ENCODE measurements at regions not wholly inside any gene's neighbourhood (a gene's known extent, or its start where the extent isn't known, plus 50 kb on each side); places are given as distances from the start of the nearest gene placed in this dataset.
"Not testable (repeated sequence)": the region's sequence is repeated elsewhere in the genome, so short reads cannot be mapped to it uniquely, and the experiment has no call there.

DNA sequence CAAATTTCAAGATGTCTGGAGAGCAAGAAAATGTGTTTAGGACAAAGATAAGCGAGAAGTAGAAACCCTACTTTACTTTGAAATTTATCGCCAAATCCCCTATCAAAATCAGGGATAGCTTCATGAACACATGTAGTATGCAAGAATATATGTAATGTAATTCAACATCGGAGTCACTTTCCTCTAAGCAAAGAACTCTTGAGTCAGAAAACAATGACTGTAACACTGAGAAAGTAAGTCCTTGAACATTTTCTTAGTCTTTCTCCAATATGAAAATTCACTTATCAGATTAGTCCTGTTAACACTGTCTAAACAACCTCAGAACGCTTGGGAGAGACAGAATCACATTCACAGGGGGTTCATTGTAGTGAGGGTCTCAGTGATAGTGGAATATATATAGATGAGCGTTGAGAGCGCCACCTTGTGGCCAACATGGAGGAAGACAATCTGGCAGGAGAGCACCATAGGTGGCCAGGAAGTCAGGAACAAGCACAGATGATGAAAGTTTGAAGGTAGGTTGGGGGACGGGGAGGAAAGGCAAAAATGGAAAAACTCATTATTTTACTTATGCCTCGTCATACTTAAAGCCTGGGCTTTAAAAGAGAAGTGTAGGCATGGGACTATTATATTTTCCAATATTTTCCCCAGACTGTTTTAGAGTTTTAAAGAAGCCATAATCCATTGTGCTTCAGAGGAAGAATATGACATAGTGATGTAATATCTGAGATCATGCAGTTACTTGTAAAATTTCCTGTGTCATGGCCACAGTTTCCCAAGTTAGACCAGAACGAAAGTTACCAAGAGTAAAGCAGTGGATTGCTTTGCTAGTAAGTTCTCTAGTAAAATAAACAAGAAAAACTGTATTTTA is 115.5 kb upstream of the GNAI1 start:
- peak; percentile 1 for DNase-seq (ENCODE audit: low read depth)

DNA sequence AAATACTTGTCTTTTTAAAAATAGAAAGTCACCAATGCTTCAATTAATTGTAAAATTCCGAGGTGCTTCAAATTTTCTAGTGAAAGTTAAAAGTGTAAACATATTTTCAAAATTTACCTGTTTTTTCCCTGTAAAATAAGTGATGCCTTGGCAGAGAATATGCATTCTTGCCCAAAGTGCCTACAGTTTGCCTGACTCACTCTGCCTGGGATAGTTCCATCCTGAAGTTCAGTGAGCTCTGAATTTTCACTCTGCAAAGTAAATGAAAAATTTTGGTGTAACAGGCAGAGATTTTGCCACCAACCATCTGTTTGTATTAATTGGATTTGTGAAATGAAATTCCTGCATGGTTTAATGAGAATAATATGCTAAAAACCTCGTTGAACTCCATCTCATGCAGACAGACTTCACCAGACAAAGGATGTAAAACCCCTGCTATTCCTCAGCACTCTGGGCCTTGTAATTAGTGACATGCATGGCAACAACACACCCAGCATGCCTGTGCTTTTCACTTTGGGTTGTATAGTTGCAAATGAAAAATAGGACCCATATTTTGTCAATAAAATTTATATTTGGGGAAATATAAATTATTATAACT is 117.4 kb upstream of the GNAI1 start:
- no peak for DNase-seq (ENCODE audit: low read depth)

DNA sequence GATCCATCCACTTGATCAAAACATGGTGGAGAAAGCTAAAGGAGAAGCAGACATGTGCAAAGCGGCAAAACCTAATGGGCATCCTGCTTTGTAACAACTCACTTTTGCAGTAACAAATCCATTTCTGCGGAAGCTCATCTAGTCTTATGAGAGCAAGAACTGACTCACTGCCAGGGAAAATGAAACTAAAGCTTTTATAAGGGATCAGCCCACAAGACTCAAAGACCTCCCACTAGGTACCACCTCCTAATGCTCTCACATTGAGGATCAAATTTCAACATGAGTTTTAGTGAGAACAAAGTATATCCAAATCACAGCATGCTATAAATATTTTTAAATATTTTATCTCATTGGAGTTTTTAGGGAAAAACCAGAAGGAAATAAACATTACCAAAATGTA is 120.1 kb upstream of the GNAI1 start:
- DNase-seq (ENCODE audit: low read depth): no peak

DNA sequence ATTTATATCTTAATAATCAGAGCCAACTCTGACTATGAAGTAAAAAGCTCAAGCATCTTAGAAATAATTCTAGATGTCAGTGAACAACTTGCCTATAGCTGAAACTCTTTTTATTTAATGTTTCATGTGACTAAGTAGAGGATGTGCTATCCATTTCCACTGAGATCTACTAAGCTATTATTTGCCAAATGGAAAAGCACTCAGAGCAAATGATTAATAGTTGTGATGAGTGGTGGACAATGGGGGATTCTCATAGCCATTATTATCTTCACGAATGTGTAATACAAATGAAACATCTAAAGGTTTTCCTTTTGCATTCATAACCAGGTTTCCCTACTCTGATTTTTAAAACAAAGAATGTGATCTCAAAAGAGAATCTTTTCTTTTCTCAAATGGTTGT is 126.6 kb upstream of the GNAI1 start:
- no peak for DNase-seq (ENCODE audit: low read depth)

DNA sequence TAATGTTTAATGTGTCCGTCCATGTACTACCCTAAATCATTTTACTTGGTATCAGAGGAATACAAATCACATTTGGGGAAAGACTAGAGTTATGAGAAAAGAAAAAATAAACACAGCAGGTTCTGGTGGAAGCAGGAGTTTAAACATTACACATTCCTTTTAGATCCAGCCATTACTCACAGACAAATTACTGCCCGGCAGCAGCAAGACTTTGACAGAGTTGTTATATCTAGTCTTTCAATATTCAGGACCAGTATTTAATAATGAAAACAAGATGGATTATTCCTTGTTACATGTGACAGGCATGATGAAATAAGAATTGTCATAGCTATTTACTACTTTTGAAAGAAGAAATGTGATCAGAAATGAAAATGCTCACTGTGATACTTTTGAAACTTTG is 131.8 kb upstream of the GNAI1 start:
- no peak for DNase-seq (ENCODE audit: low read depth)

DNA sequence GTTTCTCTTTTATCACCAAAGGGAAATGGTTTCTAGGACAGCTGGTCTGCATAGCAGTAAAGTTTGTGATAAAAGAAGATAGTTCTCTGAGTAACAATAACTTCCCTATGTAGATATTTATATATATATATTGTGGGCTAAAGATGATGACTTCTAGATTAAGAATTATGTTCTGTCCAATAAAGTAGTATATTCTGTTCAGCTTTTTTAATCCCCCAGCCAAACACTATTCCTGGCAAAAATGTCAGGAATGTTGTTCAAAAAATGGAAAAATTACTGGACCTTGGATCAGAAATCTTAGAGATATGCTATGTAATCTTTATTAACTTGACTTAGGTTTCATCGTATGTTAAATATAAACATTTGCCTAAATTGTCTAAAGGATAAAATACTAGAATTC is 136.3 kb upstream of the GNAI1 start:
- DNase-seq (ENCODE audit: low read depth): no peak

DNA sequence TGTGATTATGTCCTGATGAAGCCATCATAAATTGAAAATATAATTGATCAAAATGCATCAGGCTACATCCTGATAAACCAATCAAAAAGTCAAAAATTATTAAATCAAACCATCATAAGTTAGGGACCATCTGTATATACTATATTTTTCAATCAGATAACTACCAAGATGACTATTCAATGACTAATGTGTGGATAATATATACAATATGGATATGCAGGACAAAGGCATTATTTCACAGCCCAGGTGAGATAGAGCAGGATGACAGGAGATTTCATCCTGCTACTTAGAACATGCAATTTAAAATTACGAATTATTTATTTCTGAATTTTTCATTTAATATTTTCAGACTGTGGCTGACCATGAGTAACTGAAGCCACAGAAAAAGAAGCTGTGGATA is 137.3 kb upstream of the GNAI1 start:
- DNase-seq (ENCODE audit: low read depth): no peak

DNA sequence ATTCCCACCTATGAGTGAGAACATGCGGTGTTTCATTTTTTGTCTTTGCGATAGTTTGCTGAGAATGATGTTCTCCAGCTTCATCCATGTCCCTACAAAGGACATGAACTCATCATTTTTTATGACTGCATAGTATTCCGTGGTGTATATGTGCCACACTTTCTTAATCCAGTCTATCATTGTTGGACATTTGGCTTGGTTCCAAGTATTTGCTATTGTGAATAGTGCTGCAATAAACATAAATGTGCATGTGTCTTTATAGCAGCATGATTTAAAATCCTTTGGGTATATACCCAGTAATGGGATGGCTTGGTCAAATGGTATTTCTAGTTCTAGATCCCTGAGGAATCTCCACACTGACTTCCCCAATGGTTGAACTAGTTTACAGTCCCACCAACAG is 138.9 kb upstream of the GNAI1 start:
- DNase-seq (ENCODE audit: low read depth): not testable (repeated sequence)

DNA sequence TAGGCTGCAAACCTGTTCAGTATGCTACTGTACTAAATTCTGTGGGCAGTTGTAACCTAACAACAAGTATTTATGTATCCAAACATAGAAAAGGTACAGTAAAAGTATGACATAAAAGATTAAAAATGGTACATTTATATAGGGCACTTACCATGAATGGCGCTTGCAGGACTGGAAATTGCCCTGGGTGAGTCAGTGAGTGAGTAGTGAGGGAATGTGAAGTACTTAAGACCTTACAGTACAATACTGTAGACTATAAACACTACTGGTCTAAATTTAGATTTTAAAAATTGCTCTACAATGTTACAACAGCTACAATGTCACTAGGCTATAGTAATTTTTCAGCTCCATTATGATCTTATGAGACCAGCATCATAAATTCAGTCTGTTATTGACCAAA is 146.0 kb upstream of the GNAI1 start:
- DNase-seq (ENCODE audit: low read depth): no peak

DNA sequence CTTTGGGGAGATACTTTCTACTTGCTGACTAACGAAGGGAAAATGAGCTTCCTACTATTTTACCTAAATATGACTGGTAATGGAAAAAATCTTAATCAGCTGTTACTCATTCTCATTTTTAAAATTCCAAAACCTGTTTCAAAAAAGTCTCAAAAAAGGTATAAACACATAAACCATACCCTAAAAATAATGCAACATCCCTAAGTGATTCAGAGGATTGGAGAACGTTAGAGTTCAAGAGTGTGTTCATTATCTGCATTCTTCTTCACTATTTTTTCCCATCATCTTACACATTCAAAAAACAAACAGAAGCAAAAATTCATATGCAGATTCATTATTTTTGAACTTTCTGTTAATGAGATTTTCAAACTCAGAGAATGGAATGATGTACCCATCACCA is 150.4 kb upstream of the GNAI1 start:
- DNase-seq (ENCODE audit: low read depth): no peak

DNA sequence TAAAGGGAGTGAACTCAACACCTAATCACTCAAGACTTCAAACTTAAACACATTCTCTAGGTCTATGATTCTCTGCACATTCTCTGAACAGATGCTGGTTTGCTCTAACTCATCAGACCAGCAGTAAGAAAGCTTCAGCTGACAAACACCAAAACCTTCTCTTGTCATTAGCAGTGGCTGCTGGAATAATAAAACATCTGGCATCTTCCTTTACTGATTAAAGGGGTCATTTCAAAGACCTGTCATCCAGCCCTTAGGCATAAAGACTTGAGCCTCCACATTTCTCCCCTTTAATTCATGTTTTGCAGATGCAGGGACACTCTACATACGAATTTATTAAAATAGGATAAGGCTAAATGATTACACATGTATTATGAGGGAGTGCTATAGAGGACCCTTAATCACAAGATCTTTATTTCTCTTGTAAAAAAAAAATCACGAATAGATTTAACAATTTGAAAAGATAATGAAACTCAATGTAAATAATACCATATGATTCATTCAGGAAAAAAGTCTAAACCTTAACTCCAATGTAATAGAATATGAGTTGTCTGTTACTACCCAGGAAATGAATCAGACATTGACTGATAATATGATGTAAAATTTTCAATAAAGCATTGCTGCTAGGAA is 152.4 kb upstream of the GNAI1 start:
- DNase-seq (ENCODE audit: low read depth): no peak

DNA sequence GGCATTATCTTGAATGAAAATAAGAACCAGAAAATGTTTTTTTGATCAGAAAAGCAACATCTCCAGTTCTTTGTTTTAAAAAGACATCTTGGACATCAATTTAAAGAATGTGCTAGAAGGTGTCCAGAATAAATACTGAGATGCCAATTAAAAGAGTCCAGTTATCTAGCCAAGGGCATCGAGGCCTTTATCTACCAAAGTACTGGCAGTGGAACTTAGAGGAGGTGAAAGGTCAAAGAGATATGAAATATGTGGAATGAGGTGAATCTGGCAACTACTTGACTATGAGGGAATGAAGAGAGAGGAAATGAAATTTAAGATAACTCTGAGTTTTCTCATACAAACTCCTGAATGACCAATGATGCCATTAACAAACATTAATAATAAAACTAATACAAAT is 154.3 kb upstream of the GNAI1 start:
- no peak for DNase-seq (ENCODE audit: low read depth)

DNA sequence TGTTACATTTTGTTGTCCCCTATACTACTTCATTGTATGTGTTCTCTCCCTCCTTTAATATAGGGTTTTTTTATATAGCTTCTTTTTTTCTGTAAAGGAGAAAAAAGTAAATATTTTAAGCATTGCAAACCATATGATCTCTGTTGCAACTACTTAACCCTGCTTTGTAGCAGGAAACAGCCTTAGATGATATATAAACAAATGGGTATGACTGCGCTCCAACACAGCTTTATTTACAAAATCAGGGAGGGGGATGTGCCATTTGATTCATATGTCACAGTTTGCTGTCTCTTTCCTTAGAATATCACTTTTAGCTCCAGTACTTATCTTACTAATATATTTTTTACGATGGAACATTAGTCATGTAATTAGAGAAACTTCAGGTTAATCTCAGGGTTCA is 155.2 kb upstream of the GNAI1 start:
- no peak for DNase-seq (ENCODE audit: low read depth)

DNA sequence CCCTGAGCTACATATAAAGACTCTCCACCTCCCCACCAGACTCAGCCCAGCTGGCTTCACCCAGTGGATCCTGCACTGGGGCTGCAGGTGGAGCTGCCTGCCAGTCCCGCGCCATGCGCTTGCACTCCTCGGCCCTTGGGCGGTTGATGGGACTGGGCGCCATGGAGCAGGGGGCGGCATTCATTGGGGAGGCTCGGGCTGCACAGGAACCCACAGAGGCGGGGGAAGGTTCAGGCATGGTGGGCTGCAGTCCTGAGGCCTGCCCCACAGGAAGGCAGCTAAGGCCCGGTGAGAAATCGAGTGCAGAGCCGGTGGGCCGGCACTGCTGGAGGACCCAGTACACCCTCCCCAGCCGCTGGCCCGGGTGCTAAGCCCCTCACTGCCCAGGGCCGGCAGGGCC is 157.2 kb upstream of the GNAI1 start:
- no peak for DNase-seq (ENCODE audit: low read depth)

DNA sequence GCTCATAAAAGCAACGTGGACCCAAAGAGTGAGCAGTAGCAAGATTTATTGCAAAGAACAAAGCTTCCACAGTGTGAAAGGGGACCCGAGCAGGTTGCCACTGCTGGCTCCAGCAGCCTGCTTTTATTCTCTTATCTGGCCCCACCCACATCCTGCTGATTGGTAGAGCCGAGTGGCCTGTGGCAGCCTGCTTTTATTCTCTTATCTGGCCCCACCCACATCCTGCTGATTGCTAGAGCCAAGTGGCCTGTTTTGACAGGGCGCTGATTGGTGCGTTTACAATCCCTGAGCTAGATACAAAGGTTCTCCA is 158.0 kb upstream of the GNAI1 start:
- not testable (repeated sequence) for DNase-seq (ENCODE audit: low read depth)

DNA sequence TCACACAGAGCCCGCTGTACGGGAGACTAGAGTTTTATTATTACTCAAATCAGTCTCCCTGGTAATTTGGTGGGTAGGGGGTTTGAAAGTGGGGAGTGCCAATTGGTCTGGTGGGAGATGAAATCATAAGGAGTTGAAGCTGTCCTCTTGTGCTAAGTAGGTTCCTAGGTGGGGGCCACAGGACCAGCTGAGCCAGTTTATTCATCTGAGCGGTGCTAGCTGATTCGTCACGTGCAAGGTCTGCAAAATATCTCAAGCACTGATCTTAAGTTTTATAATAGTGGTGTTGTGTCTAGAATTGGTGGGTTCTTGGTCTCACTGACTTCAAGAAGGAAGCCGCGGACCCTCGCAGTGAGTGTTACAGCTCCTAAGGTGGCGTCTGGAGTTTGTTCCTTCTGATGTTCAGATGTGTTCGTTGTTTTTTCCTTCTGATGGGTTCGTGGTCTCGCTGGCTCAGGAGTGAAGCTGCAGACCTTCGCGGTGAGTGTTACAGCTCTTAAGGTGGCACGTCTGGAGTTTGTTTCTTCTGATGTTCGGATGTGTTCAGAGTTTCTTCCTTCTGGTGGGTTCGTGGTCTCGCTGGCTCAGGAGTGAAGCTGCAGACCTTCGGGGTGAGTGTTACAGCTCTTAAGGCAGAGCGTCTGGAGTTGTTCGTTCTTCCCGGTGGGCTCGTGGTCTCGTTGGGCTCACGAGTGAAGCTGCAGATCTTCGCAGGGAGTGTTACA is 158.5 kb upstream of the GNAI1 start:
- not testable (repeated sequence) for DNase-seq (ENCODE audit: low read depth)

DNA sequence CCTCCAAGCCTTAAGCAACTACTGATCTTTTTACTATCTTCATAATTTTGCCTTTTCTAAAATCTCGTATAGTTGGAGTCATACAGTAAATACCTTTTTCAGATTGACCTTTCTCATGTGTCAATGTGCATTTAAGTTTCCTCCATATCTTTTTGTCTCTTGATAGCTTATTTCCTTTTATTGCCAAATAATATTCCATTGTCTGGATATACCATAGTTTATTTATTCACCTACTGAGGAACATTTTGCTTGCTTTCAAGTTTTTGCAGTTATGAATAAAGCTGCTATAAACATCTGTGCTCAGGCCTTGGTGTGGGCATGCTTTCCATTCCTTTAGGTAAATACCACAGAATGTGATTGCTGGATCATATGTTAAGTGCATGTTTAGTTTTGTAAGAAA is 161.2 kb upstream of the GNAI1 start:
- no peak for DNase-seq (ENCODE audit: low read depth)

DNA sequence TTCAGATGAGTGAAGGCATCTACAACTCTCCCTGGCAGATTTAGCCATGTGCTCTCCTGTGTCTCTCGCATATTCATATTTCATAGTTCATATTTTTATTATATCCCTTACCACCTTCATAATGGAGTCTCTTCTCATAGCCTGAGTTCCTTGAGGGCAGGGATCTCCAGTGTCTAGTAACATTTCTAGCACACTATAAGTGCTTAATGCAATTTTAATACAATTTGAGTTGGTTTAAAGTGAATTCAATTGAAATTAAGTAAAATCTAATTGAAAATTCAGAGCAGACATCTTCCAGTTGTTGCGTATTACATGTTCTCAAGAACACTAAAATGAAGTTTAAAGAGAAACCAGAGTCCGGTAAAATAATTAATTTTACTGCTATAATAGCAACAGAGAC is 163.6 kb upstream of the GNAI1 start:
- no peak for DNase-seq (ENCODE audit: low read depth)

DNA sequence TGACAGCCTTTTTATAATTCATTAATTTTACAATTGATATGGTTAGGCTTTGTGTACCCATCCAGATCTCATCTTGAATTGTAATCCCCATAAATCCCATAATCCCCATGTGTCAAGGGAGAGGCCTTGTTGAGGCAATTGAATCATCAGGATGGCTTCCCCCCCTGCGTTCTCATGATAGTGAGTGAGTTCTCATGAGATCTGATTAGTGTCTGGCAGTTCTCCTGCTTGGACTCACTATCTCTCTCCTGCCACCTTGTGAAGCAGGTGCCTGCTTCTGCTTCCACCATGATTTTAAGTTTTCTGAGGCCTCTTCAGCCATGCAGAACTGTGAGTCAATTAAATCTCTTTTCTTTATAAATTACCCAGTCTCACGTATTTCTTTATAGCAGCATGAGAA is 165.7 kb upstream of the GNAI1 start:
- no peak for DNase-seq (ENCODE audit: low read depth)

DNA sequence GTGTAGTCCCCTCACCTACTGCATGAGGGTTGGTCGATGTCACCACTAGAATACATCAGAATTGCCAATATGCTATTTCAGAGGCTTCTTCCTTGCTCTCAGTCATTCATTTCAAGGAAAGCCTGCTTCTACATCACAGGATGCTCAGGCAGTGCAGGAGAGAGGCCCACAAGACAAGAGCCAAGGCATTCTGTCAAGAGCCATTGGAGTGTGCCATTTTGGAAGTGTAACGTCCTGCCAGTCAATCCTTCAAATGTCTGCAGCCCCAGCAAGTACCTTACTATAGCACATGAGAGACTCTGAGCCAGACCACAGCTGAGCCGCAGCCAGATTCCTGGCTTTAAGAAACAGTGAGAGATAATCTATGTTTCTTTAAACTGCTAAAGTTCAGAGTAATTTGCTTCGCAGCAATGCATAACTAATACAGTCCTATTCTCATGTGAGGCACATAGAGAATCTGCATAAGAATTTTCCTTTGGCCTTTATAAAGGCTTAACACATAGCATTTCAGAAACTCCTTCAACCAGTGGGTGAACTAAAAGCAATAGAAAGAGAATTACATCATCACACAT is 166.5 kb upstream of the GNAI1 start:
- DNase-seq (ENCODE audit: low read depth): no peak

DNA sequence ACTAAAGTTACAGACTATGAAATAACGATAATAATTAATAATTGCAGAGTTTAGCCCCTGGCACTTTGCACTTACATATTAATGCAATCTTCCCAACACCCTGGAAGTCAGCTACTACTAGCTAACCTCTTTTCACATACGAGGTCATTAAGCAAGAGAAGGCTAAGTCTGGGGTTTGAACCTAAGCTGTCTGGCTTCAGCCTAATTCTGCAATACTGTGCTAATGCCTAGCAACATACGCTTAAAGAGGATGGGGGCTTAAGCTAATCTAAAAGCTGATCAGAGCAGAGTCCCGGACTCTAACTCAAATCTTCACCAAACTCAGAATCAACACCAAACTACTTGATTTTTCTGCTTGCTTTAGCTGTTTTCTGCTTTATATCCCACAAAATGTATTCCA is 168.7 kb upstream of the GNAI1 start:
- no peak for DNase-seq (ENCODE audit: low read depth)

DNA sequence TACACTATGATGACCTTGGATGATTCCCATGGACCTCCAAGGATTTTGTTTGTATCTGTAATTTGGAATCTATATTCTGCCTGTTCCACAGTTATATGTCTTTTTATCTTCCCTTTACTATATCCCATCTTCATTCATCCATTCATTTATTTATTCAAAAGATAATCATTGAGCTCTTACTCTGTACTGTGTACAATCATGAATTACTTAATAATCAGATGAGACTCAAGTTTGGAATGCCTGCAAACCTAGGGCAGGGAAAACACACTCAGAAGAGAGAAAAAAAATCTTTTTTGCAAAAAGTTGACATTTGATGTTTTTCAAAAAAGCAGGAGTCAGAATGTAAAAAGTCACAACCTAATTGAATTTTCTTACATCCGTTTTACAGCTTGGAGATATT is 170.2 kb upstream of the GNAI1 start:
- no peak for DNase-seq (ENCODE audit: low read depth)

DNA sequence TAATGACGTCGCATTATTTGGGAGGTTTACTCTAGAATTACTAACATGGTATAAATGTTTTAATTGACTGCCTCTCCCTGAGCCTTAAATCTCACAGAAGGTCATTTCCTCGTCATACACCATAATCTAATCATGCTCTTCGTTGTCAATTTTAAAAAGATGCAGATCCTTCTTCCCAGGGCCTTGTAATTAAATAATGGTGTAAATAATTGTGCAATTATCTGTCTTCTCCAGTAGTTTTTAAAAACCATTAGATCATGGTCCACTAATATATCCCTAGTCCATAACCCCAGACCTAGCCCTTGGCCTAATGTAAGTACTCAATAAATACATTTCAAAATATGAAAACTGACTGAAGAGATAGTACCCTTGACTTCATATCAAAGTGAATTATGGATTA is 181.5 kb upstream of the GNAI1 start:
- DNase-seq (ENCODE audit: low read depth): no peak
